GM19023 (cell line): ENCODE measurements at regions not wholly inside any gene's neighbourhood (a gene's known extent, or its start where the extent isn't known, plus 50 kb on each side); places are given as distances from the start of the nearest gene placed in this dataset.

Source experiments
- ATAC-seq: cut with Tn5 transposase; IDR thresholded peaks from one replicate; pipeline ENCODE4 v1.9.1; 2021; ENCODE audit warnings: mild to moderate bottlenecking, moderate library complexity; ENCODE audit not compliant: unreplicated experiment

GRCh38 chr5:174356536-174356935, 311.0 kb downstream of the NSG2 start:
- no peak for ATAC-seq

GRCh38 chr5:174358276-174358675, 312.8 kb downstream of the NSG2 start:
- no peak for ATAC-seq

DNA sequence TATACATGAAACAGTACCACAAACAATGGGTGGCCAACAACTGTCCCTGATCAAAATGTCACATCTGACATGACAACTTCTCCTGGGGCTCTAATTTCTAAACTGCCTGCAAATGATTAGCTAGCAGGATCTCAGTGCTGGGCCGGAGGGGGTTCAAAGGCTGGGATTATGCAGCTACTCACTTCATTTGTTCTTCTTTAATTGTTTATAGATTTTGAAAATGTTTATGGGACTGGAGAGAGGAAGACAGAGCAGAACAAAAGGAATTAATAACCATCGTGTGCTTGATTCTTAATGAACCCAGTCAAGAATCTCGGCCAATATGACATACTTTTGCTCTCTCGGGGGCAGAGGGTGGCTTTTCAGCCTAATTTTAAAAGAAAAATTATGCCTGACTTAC, 313.6 kb downstream of the NSG2 start:
- ATAC-seq, result no peak

DNA sequence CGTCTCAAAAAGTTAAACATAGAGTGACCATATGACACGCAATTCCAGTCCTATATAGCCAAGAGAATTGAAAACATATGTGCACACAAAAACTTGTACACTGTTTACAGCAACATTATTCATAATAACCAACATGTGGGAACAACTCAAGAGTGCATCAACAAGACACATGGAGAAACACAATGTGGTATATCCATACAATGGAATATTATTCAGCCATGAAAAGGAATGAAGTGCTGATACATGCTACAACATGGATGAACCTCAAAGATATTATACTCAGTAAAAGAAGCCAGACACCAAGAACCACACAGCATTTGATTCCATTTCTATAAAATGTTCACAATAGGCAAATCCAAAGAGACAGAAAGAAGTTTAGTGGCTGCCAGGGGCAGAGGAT, 317.0 kb downstream of the NSG2 start:
- ATAC-seq, result no peak

DNA sequence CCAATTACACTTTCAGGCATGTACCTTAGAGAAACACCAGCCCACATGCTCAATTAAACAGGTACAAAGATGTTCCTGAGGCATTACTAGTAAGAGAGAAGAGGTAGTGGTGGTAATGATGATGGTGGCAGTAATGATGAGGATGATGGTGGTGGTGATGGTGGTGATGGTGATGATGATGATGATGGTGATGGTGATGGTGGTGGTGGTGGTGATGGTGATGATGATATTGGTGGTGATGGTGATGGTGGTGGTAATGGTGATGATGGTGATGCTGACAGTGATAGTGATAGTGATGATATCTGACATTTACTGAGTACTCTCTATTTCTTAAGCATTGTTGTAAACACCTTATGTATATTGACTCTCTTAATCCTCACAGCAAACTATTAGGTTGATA, 318.4 kb downstream of the NSG2 start:
- no peak for ATAC-seq

DNA sequence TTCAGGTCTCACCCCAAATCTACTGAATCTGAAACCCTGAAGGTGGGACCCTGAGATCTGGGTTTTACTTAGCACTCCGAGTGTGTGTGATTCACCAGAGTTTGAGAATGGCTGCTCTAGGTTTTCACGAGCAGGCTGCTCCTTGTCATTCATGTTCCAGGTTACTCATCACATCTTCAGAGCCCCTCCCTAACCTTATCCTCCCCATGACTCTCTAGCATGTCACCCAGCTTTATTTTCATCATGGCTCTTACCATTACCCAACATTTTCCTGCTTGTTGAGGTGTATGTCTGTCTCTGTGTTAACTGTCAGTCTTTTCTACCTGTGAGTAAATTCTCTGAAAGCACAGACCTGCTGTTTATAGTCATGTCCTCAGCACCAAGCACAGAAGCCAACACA, 319.2 kb downstream of the NSG2 start:
- no peak for ATAC-seq

GRCh38 chr5:174371600-174372094, 326.1 kb downstream of the NSG2 start:
- ATAC-seq, result no peak

DNA sequence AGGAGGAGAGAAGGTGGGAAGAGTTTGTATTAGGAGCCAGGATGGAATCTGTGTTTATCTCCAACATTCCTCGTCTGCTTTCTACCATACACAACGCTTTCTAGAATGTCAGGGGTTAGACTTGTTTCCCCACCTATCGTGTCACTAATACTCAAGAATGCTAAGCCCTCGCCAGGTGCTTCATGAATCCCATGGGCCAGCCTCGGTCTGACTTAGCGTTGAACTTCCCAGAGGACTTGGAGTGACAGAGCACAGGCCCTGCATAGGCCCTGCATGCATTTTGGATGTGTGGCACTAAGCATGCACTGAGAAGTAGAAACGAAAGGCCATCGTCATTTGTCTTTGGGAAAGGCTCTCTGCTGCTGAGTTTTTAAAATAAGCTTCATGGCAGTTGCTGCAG, 328.7 kb downstream of the NSG2 start:
- ATAC-seq, result no peak

GRCh38 chr5:174376056-174376455, 330.6 kb downstream of the NSG2 start:
- no peak for ATAC-seq

- no peak for ATAC-seq
These were observed 331.3 kb downstream of the NSG2 start for GRCh38 chr5:174376726-174377373.

DNA sequence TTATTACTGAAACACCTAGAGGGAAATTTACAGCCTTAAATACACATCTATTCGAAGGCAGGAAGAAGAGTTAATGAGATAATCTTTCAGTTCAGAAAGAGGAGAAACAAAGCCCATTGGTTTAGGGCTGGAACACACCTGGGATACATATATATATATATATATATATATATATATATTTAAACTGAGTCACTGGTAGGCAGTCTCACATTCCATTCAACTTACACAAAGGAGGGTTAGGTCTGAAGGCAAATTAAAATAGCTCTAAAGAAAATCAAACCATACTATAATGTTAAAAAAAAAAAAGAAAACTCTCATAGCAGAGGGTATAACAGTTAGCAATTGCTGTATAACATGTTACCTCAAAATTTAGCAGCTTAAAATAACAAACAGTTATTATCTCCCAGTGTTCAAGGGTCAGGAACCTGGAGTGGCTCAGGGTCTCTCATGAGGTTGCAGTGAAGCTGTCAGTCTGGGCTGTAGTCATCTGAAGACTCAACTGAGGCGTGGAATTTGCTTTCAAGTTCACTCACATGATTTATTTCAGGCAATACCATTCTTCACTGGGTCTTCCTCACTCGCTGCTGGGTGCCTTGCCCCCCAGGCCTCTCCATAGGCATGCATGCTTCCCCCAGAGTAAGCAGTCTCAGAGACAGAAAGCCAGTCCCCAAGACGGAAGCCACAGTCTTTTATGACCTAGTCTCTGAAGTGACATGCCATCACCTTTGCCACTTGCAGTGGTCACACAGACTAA, 332.8 kb downstream of the NSG2 start:
- no peak for ATAC-seq

DNA sequence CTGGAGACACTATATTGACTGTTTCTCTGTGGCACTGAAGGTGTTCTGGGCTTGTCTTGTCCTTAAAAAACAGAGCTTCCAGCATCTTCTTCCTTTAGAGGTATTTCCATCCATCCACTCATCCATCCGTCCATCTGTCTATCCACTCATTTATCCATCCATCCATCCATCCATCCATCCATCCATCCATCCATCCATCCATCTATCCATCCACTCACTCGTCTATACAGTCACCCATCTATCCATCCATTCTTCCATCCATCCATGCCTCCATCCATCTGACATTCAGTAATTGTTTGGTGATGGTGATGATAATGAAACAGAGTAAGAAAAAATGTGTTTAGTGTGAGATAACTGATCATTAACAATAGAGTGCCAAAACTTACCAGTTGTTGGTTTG, 334.8 kb downstream of the NSG2 start:
- no peak for ATAC-seq

DNA sequence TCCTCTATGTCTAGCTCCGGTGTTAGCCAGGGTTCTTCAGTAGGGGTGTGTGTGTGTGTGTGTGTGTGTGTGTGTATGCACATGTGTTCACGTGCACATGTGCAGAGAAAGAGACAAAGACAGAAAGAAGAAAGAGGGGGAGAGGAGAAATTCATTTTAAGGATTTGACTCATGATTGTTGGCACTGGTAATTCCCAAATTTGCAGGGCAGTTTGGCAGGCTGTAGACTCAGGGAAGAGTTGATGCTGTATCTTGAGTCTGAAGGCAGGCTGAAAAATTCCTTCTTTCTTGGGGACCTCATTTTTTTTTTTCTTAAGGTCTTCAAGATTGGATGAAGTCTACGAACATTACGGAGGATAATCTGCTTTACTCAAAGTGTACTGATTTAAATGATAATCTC, 335.7 kb downstream of the NSG2 start:
- no peak for ATAC-seq

GRCh38 chr5:174383210-174384167, 338.0 kb downstream of the NSG2 start:
- ATAC-seq, result no peak

- no peak for ATAC-seq
These were observed 339.0 kb downstream of the NSG2 start for GRCh38 chr5:174384509-174384947.

DNA sequence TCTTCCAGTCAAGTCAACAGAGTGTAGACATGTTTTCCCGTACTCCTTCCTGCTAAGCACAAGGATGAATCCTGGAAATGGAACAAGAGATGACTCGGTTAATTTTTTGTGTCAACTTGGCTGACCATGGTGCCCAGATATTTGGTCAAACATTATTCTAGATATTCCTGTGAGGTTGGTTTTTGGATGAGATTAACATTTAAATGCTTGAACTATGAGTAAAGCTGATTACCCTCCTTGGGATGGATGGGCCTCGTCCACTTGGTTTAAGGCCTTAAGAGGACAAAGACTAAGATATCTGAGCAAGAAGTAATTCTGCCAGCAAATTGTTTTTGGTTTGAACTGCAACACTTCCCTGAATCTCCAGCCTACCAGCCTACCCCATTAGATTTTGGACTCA, 338.1 kb upstream of the MSX2 start:
- no peak for ATAC-seq

- no peak for ATAC-seq
These were observed 337.5 kb upstream of the MSX2 start for GRCh38 chr5:174386846-174387245.

DNA sequence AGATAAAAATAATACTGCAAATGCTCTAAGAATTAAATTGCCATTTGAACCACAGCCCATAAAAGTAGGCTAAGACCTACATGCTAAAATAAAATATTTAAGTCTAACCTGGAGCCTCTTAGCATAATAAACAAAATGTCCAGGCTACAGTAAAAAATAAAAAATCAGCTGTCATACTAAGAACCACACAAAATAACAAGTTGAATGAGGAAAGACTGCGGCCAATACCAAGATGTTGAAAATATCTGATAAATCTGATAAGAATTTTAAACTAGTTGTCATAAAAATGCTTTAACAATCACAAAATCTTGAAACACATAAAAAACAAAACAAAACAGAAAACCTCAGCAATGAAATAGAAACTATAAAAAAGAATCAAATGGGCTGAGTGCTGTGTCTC, 336.9 kb upstream of the MSX2 start:
- ATAC-seq, result no peak

- no peak for ATAC-seq
These were observed 331.5 kb upstream of the MSX2 start for GRCh38 chr5:174392892-174393291.

GRCh38 chr5:174396541-174396940, 327.8 kb upstream of the MSX2 start:
- ATAC-seq, result no peak

DNA sequence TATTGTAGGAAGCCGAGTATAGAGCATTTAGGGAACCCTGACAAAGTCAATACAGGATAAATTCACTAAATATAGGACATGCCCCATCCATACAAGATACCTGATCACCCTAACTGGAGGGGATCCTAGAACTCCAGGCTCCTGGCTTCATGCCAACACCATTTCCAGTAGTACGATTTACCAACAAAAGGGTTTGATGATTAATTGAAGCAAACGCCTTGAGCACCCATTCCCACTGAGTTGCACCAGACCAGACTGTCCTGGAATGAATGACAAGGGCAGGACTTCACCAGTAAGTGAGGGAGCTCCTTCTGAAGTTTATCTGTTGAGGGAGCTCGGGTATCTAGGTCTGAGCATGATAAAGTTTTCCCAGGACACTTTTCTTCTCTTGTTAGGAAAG, 327.2 kb upstream of the MSX2 start:
- ATAC-seq, result no peak
